GM18909 (cell line): ENCODE measurements at regions not wholly inside any gene's neighbourhood (a gene's known extent, or its start where the extent isn't known, plus 50 kb on each side); places are given as distances from the start of the nearest gene placed in this dataset.

Source experiments
- ATAC-seq: cut with Tn5 transposase; IDR thresholded peaks from one replicate; pipeline ENCODE4 v1.9.1; 2021; ENCODE audit warnings: mild to moderate bottlenecking; ENCODE audit not compliant: unreplicated experiment, poor library complexity

GRCh38 chr14:62322216-62322615, 560.0 kb downstream of the SNAPC1 start:
- no peak for ATAC-seq

DNA sequence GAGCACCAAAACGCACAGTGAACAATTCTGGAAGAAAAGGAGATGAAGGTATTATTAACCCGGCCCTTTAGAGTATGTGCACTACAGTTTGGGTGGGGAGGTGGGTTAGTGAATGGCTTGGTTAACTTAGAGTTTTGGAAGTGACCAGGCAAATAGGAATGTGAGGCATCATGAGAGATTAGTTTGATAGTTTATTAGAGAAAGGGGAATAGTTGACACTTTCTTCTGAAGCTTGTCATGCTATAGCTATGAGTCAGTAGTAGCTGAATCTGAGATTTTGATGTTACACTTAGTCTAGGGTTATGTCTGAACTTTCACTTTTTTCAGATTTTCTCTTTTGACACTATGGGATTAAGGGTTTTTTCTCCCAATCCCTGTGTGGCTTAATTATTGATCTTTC, 567.2 kb downstream of the SNAPC1 start:
- no peak for ATAC-seq

DNA sequence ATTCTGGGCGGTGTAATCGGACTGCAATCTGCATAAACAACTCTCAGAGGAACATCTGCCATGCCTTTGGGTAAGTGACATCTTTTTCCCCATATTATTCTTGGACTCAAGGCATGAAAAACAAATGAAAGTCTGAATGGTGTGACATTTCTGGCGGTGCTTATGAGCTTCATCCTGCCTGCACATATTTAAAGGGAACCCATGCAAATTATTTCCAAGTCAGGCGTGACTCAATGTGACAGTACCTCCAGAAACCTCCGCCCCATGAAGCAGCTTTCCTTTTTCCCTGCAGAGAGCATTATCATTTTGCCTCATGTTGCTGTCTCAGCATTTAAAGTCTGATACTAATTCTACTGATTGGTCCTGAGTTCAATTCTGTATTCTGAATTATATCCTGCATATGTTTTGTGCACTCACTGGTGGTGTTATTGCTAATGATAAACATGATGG, 585.4 kb downstream of the SNAPC1 start:
- no peak for ATAC-seq

GRCh38 chr14:62357362-62357761, 595.1 kb downstream of the SNAPC1 start:
- ATAC-seq = no peak

GRCh38 chr14:62364161-62364560, 601.9 kb downstream of the SNAPC1 start:
- no peak for ATAC-seq

DNA sequence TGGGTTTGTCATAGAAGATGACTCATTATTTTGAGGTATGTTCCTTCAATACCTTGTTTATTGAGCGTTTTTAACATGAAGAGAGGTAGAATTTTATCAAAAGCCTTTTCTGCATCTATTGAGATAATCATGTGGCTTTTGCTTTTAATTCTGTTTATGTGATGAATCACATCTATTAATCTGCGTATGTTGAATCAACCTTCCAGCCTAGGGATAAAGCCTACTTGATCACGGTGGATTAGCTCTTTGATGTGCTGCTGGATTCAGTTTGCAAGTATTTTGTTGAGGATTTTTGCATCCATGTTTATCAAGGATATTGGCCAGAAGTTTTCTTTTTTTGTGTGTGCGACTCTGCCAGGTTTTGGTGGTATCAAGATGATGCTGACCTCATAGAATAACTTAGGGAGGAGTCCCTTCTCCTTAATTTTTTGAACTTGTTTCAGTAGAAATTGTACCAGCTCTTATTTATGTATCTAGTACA, 602.6 kb downstream of the SNAPC1 start:
- no peak for ATAC-seq

DNA sequence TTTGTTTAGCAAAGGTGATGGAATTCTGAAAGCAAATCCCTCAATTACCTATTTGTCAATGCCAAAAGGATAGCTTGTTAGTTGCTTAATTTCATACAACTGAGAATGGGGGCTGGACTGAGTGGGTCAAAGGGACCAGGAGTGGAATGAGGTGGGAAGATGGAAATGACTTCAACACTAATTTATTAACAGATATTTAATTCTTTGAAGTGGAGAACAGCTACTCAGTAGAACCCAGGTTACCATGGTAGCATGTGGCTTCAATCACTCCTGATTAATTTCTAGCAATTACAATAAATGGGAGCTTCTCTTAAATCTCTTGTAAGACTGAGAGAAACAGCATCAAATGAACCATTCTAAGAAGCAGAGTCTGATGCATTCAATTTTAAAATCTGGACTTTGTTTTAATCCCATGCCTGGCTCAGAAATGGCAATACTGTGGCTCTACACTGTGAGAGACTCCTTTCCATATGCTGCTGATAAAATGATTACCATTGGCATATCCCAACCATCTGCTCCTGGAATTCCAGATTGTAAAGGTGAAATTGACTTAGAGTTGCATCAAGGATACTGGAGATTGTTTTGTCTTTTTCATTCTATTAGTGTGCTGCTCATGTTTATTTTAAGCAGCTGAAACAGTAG, 607.8 kb downstream of the SNAPC1 start:
- ATAC-seq = no peak

DNA sequence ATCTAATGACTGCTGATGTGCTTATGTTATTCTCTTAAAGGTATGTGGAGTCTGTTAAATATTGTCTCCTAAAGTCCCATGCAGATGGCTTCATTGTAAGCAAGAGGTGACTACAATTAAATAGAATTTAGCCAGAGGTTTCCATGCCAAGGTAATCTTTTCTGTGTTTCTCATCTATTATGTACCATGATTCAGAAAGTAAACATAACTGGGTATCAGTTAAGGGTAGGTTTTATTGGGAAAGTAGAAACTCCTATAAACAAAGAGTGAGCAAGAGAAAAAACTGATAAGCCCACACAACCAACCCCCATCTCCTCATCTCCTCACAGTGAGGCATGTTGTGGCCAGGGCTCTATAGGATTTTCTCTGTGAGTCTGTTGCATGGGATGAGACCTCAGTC, 611.7 kb downstream of the SNAPC1 start:
- no peak for ATAC-seq

DNA sequence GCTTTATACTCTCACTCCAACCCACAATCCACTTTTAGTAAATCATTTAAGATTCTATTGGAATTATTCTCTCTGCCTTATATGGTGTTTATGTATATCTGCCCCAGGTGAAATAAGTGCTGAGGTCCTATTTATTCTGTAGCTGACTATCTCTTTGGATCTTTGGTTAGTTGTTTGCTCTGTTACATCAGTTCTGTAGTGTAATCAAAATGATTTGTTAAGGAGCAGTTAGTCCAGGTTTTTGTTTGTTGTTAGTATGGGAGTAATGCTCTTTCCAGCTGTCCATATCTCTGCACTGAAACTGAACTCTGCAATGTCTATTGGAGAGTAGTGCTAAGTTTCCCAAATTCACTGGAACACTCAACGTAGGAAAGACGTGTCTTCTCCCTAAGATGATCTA, 615.8 kb downstream of the SNAPC1 start:
- ATAC-seq = no peak

- no peak for ATAC-seq
Observed at GRCh38 chr14:62381311-62382070, 619.3 kb downstream of the SNAPC1 start.

DNA sequence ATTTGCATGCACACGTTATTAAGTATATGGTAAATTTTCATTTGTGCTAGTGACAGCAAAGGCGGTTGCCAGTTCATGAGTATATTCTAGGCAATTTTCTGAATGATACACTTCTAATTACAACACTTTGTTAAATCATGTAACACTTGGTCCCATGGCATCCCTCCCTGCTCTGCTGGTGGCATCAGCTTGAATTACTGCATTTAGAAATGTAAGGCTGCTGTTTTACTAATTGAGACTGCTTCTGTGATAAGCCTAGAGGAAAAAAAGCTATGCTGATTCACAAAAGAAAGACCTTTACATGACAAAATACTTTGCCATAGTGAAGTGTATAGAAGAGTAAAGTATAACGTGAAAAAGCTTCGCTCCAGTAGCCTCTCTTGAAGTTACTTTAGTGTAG, 636.1 kb downstream of the KCNH5 start:
- no peak for ATAC-seq

DNA sequence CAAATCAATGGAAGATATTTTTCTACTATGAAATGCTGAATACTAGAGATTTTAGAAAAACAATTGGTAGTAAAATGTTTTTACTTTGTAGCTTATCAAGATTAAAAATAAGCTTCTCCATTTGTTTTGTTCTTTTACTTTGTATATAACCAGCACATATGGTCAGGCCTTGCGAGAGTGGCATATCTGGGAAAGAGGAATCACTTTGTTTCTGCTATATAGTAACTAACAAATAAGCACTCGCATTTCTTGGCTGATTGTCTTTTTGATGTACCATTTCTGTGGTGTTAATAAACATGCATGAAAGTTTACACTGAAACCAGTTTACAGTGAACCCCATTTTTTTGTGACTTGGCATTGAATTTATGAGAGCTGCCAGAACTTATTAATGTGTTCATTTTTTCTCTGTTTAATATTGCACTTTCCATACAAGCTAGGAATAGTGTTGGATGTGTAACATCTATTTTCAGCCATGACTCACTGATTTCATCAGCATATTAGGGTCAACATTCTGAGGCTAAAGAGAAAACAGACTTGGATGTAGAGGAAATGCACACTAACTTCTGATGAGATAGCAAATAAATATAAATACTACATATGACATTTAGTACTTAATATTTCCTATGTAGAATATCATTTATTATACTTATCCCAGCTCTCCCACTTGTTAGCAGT, 635.5 kb downstream of the KCNH5 start:
- no peak for ATAC-seq

DNA sequence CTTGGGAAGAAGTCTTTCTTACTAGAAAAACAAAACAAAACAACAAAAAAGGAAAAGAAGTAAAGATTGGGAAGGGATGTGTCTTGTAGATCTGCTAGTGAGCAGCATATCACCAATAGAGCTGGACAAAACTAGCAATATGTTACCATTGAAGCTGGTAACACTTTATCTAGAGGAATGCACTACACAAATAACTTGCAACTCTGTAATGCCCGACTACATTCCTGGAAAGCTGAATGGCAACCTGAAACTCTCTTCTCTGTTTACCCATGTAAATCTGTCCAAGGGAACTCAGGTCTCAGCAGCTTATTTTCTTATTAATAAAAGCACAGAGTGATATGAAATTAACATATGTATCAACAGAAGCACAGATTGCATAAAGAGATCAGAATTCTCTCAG, 624.4 kb downstream of the KCNH5 start:
- ATAC-seq = no peak

DNA sequence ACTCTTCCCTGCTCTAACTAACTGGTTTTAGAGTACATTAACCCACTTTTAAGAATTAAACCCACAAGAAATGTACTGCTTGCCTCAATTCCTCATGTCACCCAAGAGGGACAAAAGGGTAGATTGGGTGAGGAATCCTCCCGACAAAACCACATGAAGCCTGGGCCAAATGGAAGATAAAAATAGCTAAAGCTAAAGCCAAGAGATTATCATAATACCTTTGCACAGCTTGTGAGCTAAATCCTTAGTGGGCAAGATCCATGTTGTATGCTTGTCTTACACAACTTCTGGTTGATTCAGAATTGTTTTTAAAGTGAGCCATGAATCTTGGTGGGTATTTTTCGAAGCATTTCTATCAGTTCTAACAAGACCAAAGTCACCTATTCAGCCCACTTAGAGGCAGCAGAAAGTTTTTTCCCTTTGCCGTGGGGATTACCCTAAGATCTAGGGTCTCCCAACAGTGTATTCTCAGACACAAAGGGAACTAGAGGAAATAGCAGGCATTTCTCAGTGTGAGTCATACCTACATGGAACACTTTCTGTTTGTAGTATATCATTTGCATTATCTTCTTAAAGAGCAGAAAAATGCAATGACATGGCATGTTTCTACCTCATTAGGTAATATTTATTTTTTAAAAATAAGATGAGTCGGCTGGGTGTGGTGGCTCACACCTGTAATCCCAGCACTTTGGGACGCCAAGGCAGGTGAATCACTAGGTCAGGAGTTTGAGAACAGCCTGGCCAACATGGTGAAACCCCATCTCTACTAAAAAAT, 616.6 kb downstream of the KCNH5 start:
- ATAC-seq = no peak

GRCh38 chr14:62429683-62430082, 615.6 kb downstream of the KCNH5 start:
- ATAC-seq = no peak

- ATAC-seq = no peak
Observed at GRCh38 chr14:62431496-62431895, 613.8 kb downstream of the KCNH5 start.

DNA sequence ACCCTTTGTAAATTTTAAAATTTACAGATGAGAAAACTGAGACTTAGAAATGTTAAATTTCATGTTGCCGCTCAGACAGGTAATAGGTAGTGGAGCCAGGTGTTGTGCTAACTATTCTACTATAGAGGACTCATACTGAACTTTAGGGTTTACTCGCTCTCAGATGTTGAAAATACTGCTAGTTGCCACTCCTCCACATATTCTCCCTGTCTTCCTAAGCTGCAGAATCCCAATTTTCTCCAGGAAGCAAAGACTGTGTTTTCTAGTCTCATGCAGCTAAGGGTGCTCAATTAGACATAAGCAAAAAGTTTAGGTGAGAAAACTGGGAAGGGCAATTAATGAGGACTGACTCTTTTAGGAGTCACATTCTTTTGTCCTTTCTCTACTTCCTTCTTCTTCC, 612.3 kb downstream of the KCNH5 start:
- no peak for ATAC-seq

DNA sequence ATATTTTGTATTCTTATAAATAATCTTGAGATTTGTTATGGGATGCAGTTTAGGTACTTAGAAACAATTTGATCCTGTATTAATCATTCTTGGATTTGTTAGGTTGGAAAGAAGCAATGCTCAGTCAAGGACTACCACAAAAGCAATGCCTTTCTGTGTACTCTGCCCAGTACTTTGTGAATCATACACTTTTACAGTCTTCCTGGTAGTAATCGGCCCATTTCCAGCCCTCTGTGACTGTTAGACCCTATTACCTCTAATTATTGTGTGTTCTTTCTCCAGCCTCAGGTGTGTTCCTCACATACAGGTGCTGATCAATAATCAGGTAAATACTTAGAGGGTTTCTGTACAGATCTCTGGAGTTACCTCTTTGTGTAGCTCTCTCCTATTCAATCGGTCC, 609.0 kb downstream of the KCNH5 start:
- no peak for ATAC-seq

DNA sequence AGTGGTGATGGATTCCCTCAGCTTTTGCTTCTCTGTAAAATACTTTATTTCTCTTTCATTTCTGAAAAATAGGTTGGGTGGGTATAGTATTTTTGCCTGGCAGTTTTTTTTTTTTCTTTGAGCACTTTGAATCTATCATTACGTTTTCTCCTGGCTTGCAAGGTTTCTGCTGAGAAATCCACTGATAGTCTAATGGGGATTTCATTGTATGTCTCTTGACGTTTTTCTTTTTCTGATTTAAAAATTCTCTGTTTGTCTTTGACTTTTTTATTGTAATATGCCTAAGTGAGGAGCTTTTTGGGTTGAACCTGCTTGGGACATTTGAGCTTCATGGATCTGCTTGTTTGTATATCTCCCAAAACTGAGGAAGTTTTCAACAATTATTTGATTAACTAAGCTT, 606.0 kb downstream of the KCNH5 start:
- no peak for ATAC-seq

- no peak for ATAC-seq
Observed at GRCh38 chr14:62443796-62444195, 601.5 kb downstream of the KCNH5 start.

GRCh38 chr14:62445570-62445969, 599.7 kb downstream of the KCNH5 start:
- ATAC-seq = no peak
